HG02623 (cell line): ENCODE measurements at regions not wholly inside any gene's neighbourhood (a gene's known extent, or its start where the extent isn't known, plus 50 kb on each side); places are given as distances from the start of the nearest gene placed in this dataset.

Experiments used
- ATAC-seq: cut with Tn5 transposase; IDR thresholded peaks from one replicate; pipeline ENCODE4 v1.9.1; 2021; ENCODE audit warnings: moderate library complexity; ENCODE audit not compliant: unreplicated experiment

DNA sequence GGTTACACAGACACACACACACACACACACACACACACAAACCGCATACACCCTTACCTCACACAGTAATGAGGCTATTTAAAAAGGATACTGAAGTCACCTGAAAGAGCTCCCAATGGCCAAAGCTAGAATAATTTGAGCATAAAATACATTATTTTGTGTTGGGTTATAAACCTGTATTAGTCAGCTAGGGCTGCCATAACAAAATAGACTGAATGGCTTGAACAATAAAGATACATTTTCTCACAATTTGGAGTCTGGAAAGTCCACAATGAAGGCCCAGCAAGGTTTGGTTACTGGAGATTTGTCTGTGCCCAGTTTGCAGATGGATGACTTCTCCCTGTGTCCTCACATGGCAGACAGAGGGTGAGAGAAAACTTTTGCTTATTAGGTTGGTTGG lies 605.4 kb upstream of the REG3G start:
- ATAC-seq, result no peak

DNA sequence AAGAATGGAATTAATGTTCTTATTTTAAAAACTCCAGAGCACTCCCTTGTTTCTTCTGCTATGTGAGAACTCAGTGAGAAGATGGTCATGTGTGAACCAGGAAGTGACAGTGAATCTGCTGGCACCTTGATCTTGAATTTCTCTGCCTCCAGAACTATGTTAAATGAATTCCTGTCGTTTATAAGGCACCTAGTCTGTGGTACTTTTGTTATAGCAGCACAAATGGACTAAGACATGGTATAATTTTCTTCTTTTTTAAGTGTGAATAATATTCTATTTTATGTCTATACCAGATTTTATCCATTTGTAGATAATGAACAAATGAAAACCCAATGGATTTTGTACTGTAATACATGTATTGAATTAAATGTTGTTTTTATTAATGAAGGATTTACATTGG lies 601.9 kb upstream of the REG3G start:
- ATAC-seq, result no peak

DNA sequence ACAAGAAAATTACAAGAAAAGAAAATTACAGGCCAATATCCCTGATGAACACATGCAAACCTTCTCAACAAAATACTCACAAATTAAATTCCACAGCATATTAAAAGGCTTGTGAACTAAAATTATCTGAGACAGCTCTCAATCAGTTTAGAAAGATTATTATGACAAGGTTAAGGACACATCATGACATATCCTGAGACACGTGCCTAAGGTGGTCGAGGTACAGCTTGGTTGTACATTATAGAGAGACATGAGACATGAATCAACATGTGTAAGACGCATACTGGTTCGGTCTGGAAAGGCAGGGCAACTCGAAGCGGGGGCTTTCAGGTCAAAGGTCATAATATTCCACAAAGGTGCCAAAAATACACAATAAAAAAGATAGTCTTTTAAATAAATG lies 598.3 kb upstream of the REG3G start:
- no peak for ATAC-seq

DNA sequence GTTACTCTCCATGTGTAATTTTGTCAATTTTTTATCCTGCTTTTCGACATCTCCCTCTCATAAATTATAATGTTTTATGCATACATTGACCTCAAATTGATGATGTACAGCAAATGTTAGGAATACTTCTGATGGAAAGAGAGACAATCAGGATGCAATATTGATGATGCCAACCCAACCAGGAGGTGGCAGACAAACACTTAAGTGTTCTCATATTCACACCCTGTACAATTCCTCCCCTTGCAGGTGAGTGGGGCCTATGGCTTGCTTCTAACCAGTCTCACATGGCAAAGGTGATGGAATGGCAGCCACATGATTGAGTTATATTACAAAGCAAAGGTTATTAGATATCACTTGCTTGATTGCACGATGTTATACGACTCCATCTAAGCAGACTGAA lies 594.3 kb upstream of the REG3G start:
- ATAC-seq, result no peak

DNA sequence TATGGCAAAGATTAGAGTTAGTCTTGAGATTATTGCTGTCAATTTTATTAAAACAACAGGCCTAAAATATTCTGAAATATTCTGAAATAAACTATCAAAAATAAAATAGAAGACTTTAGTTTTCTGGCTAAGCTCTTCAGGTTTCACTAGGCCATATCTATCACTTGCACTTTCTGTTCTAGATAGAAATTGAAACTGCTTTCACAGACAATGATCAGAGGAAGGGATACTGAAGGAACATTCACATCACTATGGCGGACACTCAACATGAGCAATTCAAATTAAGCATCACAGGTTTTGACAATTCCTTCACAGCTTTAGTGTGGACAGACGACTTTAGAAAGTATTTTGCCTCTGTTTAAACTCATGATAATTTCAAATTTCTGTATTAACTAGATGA lies 586.4 kb upstream of the REG3G start:
- no peak for ATAC-seq

DNA sequence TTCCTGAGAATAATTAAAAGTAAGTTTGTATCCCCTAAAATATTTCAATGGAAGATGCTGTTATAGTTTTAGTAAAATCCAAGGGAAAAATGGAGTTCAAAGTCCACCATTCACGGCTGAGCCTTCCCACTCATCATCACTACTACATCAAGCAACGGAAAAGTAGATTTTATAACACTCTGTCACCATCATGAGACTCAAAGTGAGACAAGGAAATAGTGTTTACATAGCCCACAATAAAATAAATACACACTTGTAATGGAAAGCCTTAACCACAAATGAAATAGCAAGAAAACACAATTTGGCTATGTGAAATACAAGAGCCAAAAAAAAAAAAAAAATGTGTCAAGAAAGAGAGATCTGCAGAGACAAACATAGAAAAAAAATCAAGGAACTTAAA lies 569.9 kb upstream of the REG3G start:
- no peak for ATAC-seq

DNA sequence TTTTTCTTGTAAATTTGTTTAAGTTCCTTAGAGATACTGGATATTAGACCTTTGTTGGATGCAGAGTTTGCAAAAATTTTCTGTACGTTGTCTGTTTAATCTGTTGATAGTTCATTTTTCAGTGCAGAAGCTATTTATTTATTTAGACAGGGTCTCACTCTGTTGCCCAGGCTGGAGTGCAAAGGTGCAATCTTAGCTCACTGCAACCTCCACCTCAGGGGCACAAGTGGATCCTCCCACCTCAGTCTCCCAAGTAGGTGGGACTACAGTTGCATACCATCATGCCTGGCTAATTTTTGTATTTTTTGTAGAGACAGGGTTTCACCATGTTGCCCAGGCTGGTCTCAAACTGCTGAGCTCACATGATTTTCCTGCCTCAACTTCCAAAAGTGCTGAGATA lies 568.2 kb upstream of the REG3G start:
- ATAC-seq, result no peak

DNA sequence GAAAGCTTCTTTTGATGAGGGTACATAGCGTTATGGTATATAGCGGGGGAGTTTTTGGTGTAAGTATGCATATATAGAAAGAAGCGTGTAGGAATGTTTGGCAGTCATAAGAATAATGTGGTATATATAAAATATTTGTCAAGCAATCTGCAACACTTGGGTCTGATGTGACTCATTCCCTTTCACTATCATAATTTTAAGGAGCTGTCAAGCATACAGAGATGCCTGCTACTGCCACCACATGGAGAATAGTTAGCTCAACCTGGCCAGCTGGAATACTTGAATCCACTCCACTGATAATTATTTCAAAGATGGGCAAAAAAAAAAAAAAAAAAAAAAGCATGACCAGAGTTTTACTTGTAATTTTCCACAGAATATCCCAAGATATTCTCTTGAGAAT lies 559.8 kb upstream of the REG3G start:
- no peak for ATAC-seq

DNA sequence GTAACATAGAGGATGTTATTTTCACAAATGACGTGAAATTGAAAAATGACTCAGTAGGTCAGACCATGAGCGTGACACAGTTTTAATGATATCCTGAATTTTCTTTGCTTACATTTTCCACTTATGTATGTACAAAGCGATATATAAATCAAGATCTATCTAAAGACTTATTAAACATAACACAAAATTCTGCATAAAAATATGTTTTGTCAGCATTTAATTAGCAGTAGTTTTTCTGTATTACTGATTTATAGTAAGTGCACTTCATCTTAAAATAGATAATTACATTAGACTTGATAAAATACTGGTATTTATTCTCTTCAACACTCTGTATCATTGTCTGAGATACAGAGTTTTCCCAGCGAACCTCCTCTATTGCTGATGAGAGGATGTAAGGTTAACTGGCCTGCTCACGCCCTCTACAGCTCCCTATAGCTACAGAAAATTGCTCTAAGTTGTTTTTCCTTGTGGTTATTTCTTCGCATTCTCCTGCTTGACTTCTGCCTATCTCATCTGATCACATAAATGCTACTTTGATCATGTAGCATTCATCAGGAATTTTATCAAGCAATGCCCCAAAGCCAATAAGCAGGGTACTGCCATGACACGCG lies 548.8 kb upstream of the REG3G start:
- no peak for ATAC-seq

DNA sequence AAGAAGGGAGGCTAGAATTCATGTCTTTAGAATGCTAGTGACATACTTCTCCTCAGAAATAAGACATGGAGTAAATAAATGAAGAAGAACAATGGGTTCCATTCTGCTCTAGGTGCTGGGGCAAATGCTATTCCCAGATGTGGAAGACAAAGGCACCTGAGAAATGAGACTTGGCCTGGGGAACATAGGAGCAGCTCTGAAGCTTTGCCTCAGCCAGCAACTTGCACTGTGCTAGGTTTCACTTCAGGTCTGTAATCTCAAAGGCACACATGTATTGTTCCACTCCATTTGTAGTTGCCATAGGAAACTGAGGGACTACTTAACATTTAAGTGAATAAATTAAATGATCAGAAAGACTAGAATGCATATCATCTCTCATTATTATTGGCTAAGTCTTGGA lies 538.9 kb upstream of the REG3G start:
- no peak for ATAC-seq

DNA sequence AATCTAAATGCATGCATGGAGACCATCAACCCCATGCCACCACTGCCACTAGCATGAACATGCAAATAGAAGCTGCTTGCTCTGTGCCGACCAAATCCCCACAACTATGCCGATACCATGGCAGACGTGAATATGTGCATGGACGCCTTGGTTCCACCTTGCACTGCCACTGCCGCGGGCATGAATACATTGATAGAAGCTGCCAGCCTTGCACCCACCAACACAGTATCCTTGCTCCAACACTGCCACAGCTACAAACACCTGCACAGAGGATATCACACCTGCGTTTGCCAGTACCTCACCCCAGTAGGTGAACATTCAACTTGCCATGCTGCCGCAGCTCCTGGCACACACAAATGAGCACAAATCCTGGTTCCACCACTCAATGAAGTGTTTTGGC lies 527.4 kb upstream of the REG3G start:
- ATAC-seq, result no peak

DNA sequence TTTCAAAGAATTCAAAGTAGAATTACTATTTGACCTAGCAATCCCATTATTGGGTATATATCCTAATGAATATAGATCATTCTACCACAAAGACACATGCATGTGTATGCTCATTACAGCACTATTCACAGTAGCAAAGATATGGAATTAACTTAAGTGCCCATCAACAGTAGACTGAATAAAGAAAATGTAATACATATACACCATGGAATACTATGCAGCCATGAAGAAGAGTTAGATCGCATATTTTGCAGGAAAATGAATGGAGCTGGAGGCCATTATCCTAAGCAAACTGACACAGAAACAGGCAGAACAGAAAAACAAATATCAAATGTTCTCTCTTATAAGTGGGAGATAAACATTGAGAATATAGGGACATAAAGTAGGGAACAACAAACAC lies 519.2 kb upstream of the REG3G start:
- ATAC-seq, result no peak

DNA sequence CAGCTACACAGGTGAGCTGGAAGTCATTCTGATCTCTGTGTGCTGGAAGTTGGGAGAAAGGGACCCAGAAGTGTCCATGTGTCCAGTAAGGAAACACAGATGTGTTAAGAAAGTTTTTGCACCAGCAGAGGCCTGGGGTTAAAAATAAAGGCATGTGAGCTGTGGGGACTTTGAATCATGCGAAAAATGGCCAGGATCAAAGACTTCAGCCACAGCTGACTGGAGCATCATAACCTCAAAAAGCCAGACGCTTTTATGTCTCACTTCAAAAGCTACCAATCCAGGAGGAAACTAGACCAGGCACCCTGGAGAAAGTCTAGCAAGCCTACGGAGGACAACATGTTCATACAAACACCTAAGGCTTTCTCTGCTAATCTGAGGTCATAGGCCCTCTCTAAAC lies 503.6 kb upstream of the REG3G start:
- no peak for ATAC-seq

DNA sequence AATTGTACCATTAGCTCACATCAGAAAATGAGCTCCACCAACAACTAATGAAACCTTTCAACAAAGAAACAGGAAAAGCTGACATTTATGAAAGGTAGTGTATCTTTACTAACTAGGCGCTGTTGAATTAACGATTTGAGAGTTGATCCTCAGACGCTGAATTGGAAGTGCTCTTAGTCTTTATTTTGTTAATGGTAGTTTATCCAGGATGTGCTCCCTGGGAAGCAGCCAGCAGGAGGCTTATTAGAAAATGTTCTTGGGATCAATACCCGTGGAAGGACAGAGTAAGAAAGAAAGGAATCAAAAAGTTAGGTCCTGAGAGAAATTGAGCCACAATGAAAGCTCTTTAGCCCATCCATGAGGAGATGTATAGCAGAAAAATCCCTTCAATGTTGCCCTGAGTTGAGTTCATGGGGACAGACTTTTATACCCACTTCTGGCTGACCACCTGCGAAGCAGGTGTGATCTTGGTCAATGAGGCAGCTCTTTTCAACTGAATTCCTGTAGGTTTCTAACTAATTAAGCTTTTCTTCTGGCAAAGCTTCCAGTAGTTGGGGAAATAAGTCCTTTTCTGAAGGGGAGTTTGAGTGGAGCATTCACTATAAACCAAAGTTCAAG lies 492.6 kb upstream of the REG3G start:
- no peak for ATAC-seq

DNA sequence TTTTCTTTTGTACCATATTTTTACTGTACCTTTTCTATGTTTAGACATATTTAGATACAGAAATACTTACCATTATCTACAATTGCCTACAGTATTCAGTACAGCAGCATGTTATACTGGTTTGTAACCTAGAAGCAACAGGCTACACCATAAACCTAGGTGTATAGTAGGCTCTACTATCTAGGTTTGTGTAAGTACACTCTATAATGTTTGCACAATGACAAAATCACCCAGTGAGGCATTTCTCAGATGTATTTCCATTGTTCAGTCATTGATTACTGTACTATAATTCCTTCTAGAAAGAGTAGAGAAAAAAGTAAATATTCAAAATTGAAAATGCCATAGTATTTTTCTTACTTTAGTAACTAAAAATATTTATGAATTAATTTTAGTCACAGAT lies 490.1 kb upstream of the REG3G start:
- ATAC-seq, result no peak

DNA sequence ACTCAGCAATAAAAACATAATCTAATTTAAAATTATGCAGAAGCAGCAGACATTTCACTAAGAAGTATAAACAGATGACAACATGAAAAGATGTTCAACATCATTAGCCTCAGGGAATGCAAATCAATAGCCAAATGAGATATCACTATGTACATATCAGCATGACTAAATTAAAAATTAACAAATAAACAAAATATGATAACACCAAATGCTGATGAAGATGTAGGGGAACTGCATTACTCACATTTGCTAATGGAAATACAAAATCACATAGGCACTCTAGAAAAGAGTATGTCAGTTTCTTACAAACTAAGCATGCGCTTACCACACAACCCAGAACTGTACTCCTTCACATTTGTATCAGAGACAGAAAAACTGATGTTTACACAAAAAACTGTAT lies 487.2 kb upstream of the REG3G start:
- no peak for ATAC-seq

DNA sequence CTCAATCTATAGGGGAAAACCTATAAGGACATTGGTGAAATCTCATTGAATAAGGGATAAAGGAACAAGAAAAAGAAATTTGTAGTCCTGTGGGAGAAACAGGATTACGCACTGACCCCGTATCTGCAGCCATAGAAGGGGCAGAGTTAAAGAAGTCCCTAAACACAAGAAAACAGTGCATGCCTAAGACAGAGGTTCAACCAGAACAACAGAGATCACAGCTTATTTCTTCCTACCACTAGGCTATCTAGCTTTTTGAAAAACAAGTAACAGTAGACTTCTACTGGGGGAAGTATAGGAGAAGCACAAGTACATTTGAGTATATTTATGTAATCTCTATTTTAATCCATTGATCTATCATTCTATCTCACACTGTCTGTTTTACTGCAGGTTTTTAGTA lies 485.2 kb upstream of the REG3G start:
- no peak for ATAC-seq

DNA sequence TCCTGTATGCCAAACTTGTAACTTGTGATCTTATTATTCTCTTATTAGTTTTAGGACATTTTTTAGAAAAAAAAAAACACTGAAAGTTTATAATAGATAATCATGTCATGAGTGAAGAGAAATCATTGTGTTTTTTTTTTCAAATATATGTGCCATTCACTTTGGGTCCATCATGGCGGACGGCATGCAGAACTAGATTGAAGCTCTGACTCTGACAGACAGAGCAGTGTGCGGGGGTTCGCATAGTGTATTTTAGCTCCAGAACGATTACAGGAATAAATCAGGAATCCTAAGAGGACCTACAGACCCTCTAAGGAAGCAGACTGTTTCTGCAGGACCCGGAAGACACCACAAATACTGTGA lies 484.4 kb upstream of the REG3G start:
- ATAC-seq, result no peak

DNA sequence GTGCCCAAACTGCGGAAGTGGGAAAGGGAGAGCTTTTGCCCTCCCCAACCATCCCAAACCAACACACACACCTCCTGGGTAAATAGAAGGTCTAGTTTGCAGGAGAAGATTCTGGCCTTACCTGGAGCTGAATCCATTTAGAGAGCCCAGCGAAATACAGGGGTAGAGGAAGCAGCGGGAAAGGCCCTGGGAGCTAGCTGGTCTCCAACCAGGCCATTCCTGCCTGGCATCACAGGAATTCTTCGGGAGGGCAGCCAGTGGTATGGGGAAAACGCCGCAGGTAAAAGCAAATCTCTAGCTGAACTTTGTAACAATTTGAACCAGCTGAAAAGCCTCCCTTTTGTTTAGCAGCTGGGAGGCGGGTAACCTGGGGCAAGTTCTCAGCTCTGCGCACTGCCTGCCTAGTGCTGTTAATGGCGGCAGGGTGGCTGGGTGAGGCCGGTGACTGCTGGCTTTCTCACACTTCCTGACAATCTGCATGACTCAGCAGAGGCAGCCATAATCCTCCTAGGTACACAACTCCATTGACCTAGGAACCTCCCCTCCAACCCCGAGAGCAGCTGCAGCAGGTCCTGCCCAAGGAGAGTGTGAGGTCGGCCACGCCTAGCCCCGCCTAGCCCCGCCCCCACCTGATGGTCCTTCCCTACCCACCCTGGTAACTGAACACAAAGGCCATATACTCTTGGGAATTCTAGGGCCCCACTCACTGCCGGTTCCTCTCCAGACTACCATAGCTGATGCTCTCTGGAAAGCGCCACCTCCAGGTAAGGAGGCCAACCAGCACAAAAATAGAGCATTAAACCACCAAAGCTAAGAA lies 483.8 kb upstream of the REG3G start:
- ATAC-seq, result no peak

DNA sequence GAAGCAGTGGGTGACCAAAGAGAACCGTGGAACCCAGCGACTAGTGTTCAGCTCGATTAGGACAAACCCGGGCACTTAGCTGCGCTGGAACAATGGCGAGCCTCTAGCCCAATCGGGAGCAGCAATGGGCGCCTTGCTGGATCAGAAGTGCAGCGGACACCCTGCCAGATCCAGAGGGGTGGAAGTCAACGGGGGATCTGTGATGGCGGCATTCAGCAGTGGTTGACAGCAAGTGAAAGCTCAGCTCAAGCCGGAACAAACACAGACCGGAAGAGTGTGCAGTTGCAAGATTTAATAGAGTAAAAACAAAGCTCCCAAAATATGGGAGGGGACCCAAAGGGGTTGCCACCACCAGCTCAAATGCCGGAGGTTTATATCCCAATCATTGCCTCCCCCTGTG lies 478.7 kb upstream of the REG3G start:
- no peak for ATAC-seq

DNA sequence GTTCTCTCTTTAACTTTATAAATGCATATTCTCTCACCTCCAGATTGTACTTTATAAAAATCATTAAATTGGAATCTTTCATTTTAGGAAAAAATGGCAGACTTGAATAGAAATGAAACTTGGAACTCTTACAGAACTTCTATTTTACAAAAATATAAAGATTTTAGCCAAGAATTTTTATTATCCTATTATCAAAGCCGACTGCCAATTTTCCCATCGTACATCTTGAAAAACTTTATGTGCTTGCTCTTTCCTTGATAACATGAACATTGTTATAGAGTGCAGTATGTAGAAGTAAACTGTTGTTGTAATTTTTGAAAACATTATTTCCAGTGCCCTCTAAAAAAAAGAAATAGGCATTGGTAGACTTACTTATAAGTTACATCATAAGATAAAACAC lies 475.7 kb upstream of the REG3G start:
- no peak for ATAC-seq

DNA sequence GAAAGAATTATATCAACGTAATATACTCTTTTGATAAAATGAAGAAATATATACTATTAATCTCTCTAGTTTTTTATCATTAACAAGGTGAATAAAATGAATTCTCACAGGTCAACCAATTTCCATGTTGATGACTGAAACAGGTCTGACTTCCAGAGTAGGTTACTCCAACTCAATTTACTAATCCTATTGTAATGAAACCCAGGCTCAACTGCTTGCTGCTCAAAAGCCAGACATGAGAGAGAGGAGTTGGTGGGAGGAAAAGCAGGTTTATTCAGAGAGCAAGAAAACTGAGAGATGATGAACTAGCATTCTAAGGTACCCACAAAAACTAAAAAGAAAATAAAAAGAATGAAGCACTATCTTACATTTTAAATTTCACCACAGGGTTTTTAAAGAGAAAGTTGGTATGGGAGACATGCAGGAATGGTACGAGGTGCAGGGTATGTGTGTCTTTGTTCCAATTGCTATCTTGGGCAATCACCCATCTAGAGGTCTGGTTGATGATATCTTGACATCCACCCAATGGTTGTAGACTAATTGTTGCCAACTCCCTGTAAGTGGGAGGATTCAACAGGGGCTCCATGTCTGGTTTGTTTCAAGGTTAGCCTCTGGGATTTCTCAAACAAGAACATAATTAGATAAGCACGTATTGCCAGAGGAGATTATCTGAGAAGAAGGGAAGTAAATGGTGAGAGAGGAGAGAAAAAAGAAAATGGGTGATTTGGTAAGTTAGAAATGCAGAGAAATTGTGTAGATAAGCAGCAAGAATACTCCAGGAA lies 471.4 kb upstream of the REG3G start:
- ATAC-seq, result no peak
